ENCODE measurements at regions not wholly inside any gene's neighbourhood (a gene's known extent, or its start where the extent isn't known, plus 50 kb on each side); places are given as distances from the start of the nearest gene placed in this dataset.
"Not testable (repeated sequence)": the region's sequence is repeated elsewhere in the genome, so short reads cannot be mapped to it uniquely, and the experiment has no call there.

GRCh38 chr9:129547869-129548570 lies 72.9 kb downstream of the C9orf50 start:
- ChIA-PET CTCF (interaction anchor here (0.5 to 0.7 kb wide), 2 partner anchors 20 to 230 kb away, joined by 3 to 5 read pairs; no protein-coding TSS in a partner anchor), POLR2A (interaction anchor here (0.7 to 1.2 kb wide), 3 partner anchors 43 to 51 kb away, joined by 3 read pairs; no protein-coding TSS in a partner anchor)
- no TSS peak for BruUV-seq (replicated peaks)
- no peak overlapping the region for H3K27ac Mint-ChIP-seq (ENCODE audit: low read depth, unreplicated experiment)
- peaks cover 5% of the 10 kb centered on the region for H3K4me1 Mint-ChIP-seq (ENCODE audit: insufficient read depth, unreplicated experiment)
- no peak for TF ChIP-seq CTCF (IDR thresholded peaks at IDR 0.05; ENCODE audit: unreplicated experiment)
- H3K4me3 Mint-ChIP-seq (ENCODE audit: unreplicated experiment): no peak overlapping the region
- H3K27me3 Mint-ChIP-seq (ENCODE audit: insufficient read depth, unreplicated experiment): no peaks in the 10 kb centered on the region
- no peaks in the 10 kb centered on the region for H3K9me3 Mint-ChIP-seq (ENCODE audit: unreplicated experiment)
- intact Hi-C loops (cut with micrococcal nuclease): no loop called here
- DNase-seq (ENCODE audit: unreplicated experiment): no peak
- H3K36me3 Mint-ChIP-seq (ENCODE audit: insufficient read depth, unreplicated experiment): no peaks in the 10 kb centered on the region

GRCh38 chr9:129547063-129547462 lies 73.8 kb downstream of the C9orf50 start:
- DNase-seq (ENCODE audit: unreplicated experiment): no peak
- Mint-ChIP-seq H3K27ac (ENCODE audit: low read depth, unreplicated experiment) (no peak overlapping the region), H3K27me3 (ENCODE audit: insufficient read depth, unreplicated experiment) (no peaks in the 10 kb centered on the region), H3K36me3 (ENCODE audit: insufficient read depth, unreplicated experiment) (no peaks in the 10 kb centered on the region), H3K4me3 (ENCODE audit: unreplicated experiment) (no peak overlapping the region), H3K4me1 (ENCODE audit: insufficient read depth, unreplicated experiment) (peaks cover 5% of the 10 kb centered on the region), H3K9me3 (ENCODE audit: unreplicated experiment) (no peaks in the 10 kb centered on the region)
- no TSS peak for BruUV-seq (replicated peaks)
- intact Hi-C loops (cut with micrococcal nuclease): no loop called here
- ChIA-PET POLR2A (interaction anchor here (0.6 to 1.2 kb wide), 2 partner anchors 42 to 596 kb away, joined by 3 to 5 read pairs; no protein-coding TSS in a partner anchor), CTCF (interaction anchor here (0.5 to 0.7 kb wide), 2 partner anchors 19 to 229 kb away, joined by 3 to 5 read pairs; no protein-coding TSS in a partner anchor)
- no peak for TF ChIP-seq CTCF (IDR thresholded peaks at IDR 0.05; ENCODE audit: unreplicated experiment)

- H3K4me1 Mint-ChIP-seq (ENCODE audit: insufficient read depth, unreplicated experiment); DNase-seq (ENCODE audit: unreplicated experiment); POLR2A ChIA-PET; BruUV-seq (replicated peaks); H3K36me3 Mint-ChIP-seq (ENCODE audit: insufficient read depth, unreplicated experiment); H3K27ac Mint-ChIP-seq (ENCODE audit: low read depth, unreplicated experiment); H3K9me3 Mint-ChIP-seq (ENCODE audit: unreplicated experiment); H3K4me3 Mint-ChIP-seq (ENCODE audit: unreplicated experiment); CTCF ChIA-PET; intact Hi-C loops (cut with micrococcal nuclease); H3K27me3 Mint-ChIP-seq (ENCODE audit: insufficient read depth, unreplicated experiment): not testable (repeated sequence)
These were observed 75.0 kb downstream of the C9orf50 start for GRCh38 chr9:129545876-129546275.

- H3K36me3 Mint-ChIP-seq (ENCODE audit: insufficient read depth, unreplicated experiment): no peaks in the 10 kb centered on the region
- H3K9me3 Mint-ChIP-seq (ENCODE audit: unreplicated experiment): no peaks in the 10 kb centered on the region
- no TSS peak for BruUV-seq (replicated peaks)
- intact Hi-C loops (cut with micrococcal nuclease): no loop called here
- ChIA-PET POLR2A (no interaction called here), CTCF (interaction anchor here (0.5 kb wide), 1 partner anchor 587 kb away, joined by 3 read pairs; no protein-coding TSS in a partner anchor)
- no peak for TF ChIP-seq CTCF (IDR thresholded peaks at IDR 0.05; ENCODE audit: unreplicated experiment)
- no peaks in the 10 kb centered on the region for H3K27me3 Mint-ChIP-seq (ENCODE audit: insufficient read depth, unreplicated experiment)
- no peak for DNase-seq (ENCODE audit: unreplicated experiment)
- peaks cover 5% of the 10 kb centered on the region for H3K4me1 Mint-ChIP-seq (ENCODE audit: insufficient read depth, unreplicated experiment)
- H3K27ac Mint-ChIP-seq (ENCODE audit: low read depth, unreplicated experiment): no peak overlapping the region
- no peak overlapping the region for H3K4me3 Mint-ChIP-seq (ENCODE audit: unreplicated experiment)
These were observed 76.1 kb downstream of the C9orf50 start for GRCh38 chr9:129544761-129545160.

All from MCF 10A (cell line).